DOHH2 (cell line): ENCODE measurements at regions not wholly inside any gene's neighbourhood (a gene's known extent, or its start where the extent isn't known, plus 50 kb on each side); places are given as distances from the start of the nearest gene placed in this dataset.

Experiments used
- CTCF ChIP-seq: fragments of 200-600 bp; sonication (generic); IDR thresholded peaks from one replicate; pipeline ENCODE4 v1.5.1; 2014; ENCODE audit warnings: antibody characterized with exemption, mild to moderate bottlenecking, low read depth, low read length; ENCODE audit not compliant: poor library complexity, severe bottlenecking
- EZH2phosphoT487 ChIP-seq: fragments of 200-600 bp; sonication (generic); IDR thresholded peaks from 2 replicates; pipeline ENCODE4 v1.6.1; 2017; ENCODE audit warnings: borderline replicate concordance, mild to moderate bottlenecking, antibody characterized with exemption, low read length, moderate library complexity, mixed read lengths

DNA sequence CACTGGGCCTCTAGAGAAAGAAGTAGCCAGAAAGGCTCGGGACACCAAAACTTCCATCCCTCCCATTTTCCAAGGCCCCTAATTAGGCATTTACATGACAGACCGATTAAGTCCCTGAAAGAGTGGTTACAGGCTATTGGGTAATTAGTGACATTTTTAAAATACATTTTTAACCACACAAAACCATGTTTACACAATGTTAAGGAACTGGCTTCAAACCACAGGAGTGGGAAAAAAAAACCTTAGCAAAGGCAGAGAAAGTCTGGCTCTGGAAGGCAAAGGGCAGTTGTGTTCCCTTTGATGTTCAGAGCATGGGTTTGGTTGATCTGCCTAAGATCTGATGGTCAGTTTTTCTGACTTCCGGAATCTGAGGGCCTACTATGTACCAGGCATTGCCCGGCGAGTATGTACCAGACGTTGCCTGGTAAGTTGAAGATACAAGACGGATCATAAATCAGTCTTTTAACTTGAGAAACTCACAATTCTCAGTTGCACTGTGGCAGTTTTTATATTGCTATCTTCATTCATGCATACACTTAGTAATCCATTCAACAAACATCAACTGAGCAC, 576.5 kb downstream of the MED13L start:
- TF ChIP-seq CTCF (no peak), EZH2phosphoT487 (no peak)
